Fibroblast of skin of left quadriceps (primary cell): ENCODE measurements at regions not wholly inside any gene's neighbourhood (a gene's known extent, or its start where the extent isn't known, plus 50 kb on each side); places are given as distances from the start of the nearest gene placed in this dataset.

ENCODE experiments used
- DNase-seq, 2 experiments: peaks; one replicate each; pipeline ENCODE4 v3.0.0-alpha.2; 2013; ENCODE audit warnings: low read depth in 2 of 2

GRCh38 chr12:107631715-107632114 lies 53.9 kb upstream of the PWP1 start:
- no peak for DNase-seq

GRCh38 chr12:107632246-107632645 lies 53.4 kb upstream of the PWP1 start:
- no peak for DNase-seq

- DNase-seq = no peak
Observed at GRCh38 chr12:107634530-107634929, 51.1 kb upstream of the PWP1 start.

GRCh38 chr12:107635139-107635538 lies 50.5 kb upstream of the PWP1 start:
- DNase-seq = peak in 1 of 2 experiments; percentile 12
